GM12878 (cell line): ENCODE measurements at regions not wholly inside any gene's neighbourhood (a gene's known extent, or its start where the extent isn't known, plus 50 kb on each side); places are given as distances from the start of the nearest gene placed in this dataset.

ENCODE experiments used
- ASH2L ChIP-seq: fragments of 300-600, 200-600 bp; sonication (generic); IDR thresholded peaks from 2 replicates; pipeline ENCODE4 v1.6.1; 2017; ENCODE audit warnings: low read depth, mild to moderate bottlenecking, borderline replicate concordance
- ATF7 ChIP-seq: fragments of 450-650 bp; IDR thresholded peaks from 2 replicates; pipeline ENCODE4 v1.6.1; 2016; ENCODE audit warnings: low read depth, mild to moderate bottlenecking
- CBFB ChIP-seq: IDR thresholded peaks from 2 replicates; pipeline ENCODE4 v1.6.1; 2016; ENCODE audit warnings: antibody characterized with exemption, low read depth
- CBX3 ChIP-seq: fragments of 200-600 bp; sonication (generic); IDR thresholded peaks from 2 replicates; pipeline ENCODE4 v1.6.1; 2016; ENCODE audit warnings: low read depth, borderline replicate concordance
- CHD2 ChIP-seq: IDR thresholded peaks from 2 replicates; pipeline ENCODE4 v1.6.1; 2011; ENCODE audit warnings: low read depth, low read length, improper control_type of control experiment, borderline replicate concordance
- E2F4 ChIP-seq: IDR thresholded peaks from 2 replicates; pipeline ENCODE4 v1.6.1; 2012; ENCODE audit warnings: low read depth, low read length, improper control_type of control experiment
- E2F8 ChIP-seq: fragments of 450-650 bp; IDR thresholded peaks from 2 replicates; pipeline ENCODE4 v1.6.1; 2018; ENCODE audit warnings: mild to moderate bottlenecking, low read depth, moderate library complexity; ENCODE audit not compliant: partially characterized antibody
- FOXK2 ChIP-seq: fragments of 450-650 bp; IDR thresholded peaks from 2 replicates; pipeline ENCODE4 v1.6.1; 2017; ENCODE audit warnings: mild to moderate bottlenecking, moderate library complexity
- FOXM1 ChIP-seq: IDR thresholded peaks from 2 replicates; pipeline ENCODE4 v1.6.1; 2012; ENCODE audit warnings: low read depth, mild to moderate bottlenecking, inconsistent platforms, low read length, moderate library complexity
- HDAC6 ChIP-seq: fragments of 200-600 bp; sonication (generic); IDR thresholded peaks from one replicate; pipeline ENCODE4 v1.8.0; 2017; ENCODE audit warnings: antibody characterized with exemption; ENCODE audit not compliant: unreplicated experiment
- IKZF2 ChIP-seq, 2 experiments: fragments of 450-650 bp; IDR thresholded peaks; 2 replicates each; pipeline ENCODE4 v1.6.1; 2017; ENCODE audit warnings: mild to moderate bottlenecking in 2 of 2, moderate library complexity in 2 of 2
- JUND ChIP-seq: IDR thresholded peaks from 2 replicates; pipeline ENCODE4 v1.6.1; 2012; ENCODE audit warnings: low read depth, mild to moderate bottlenecking, low read length, improper control_type of control experiment, moderate library complexity
- MEF2B ChIP-seq: fragments of 450-650 bp; IDR thresholded peaks from 2 replicates; pipeline ENCODE4 v1.6.1; 2018; ENCODE audit warnings: mild to moderate bottlenecking, moderate library complexity; ENCODE audit not compliant: partially characterized antibody, poor library complexity, severe bottlenecking
- MTA2 ChIP-seq: fragments of 450-650 bp; IDR thresholded peaks from 2 replicates; pipeline ENCODE4 v1.6.1; 2016; ENCODE audit warnings: low read depth, mild to moderate bottlenecking, moderate library complexity
- NKRF ChIP-seq: fragments of 450-650 bp; conservative IDR thresholded peaks from 2 replicates; pipeline ENCODE4 v1.6.1; 2017; ENCODE audit warnings: mild to moderate bottlenecking, moderate library complexity
- RFX5 ChIP-seq: IDR thresholded peaks from 2 replicates; pipeline ENCODE4 v1.6.1; 2011; ENCODE audit warnings: low read depth, low read length, improper control_type of control experiment
- RUNX3 ChIP-seq: IDR thresholded peaks from 2 replicates; pipeline ENCODE4 v1.6.1; 2012; ENCODE audit warnings: low read length, inconsistent platforms
- SMARCA5 ChIP-seq: fragments of 450-650 bp; IDR thresholded peaks from 2 replicates; pipeline ENCODE4 v1.6.1; 2017; ENCODE audit warnings: mild to moderate bottlenecking
- SMC3 ChIP-seq: IDR thresholded peaks from 2 replicates; pipeline ENCODE4 v1.6.1; 2011; ENCODE audit warnings: low read length, improper control_type of control experiment, borderline replicate concordance
- STAT3 ChIP-seq: IDR thresholded peaks from 2 replicates; pipeline ENCODE4 v1.6.1; 2011; ENCODE audit warnings: low read depth, low read length, improper control_type of control experiment
- SUPT20H ChIP-seq: IDR thresholded peaks from 2 replicates; pipeline ENCODE4 v1.6.1; 2011; ENCODE audit warnings: low read depth, mild to moderate bottlenecking, low read length, moderate library complexity, borderline replicate concordance; ENCODE audit not compliant: control insufficient read depth
- YY1 ChIP-seq: IDR thresholded peaks from 2 replicates; pipeline ENCODE4 v1.6.1; 2011; ENCODE audit warnings: low read depth, mild to moderate bottlenecking, low read length
- ZNF207 ChIP-seq: fragments of 450-650 bp; IDR thresholded peaks from 2 replicates; pipeline ENCODE4 v1.6.1; 2014; ENCODE audit warnings: antibody characterized with exemption, mild to moderate bottlenecking, borderline replicate concordance
- ZNF384 ChIP-seq: IDR thresholded peaks from 2 replicates; pipeline ENCODE4 v1.6.1; 2012; ENCODE audit warnings: low read depth, mild to moderate bottlenecking, low read length, improper control_type of control experiment, borderline replicate concordance

- TF ChIP-seq NKRF = no peak
- TF ChIP-seq HDAC6 = no peak
- TF ChIP-seq CBX3 = no peak
- peak; percentile 37; the same call in 1 of the 2 replicates for TF ChIP-seq YY1
- 0 out of 2 replicates have a peak, but pooled peaks have one; percentile 30 for TF ChIP-seq CBFB
- TF ChIP-seq MEF2B = peak; percentile 19
- TF ChIP-seq RUNX3 = peak; percentile 63
- TF ChIP-seq E2F4 = no peak
- 0 out of 2 replicates have a peak, but pooled peaks have one; percentile 12 for TF ChIP-seq MTA2
- TF ChIP-seq ASH2L = no peak
- 0 out of 4 replicates have a peak, but pooled peaks of 1 of the 2 experiments have one; percentile 23 for TF ChIP-seq IKZF2 (IDR thresholded peaks at IDR 0.05)
- 0 out of 2 replicates have a peak, but pooled peaks have one; percentile 28 for TF ChIP-seq SMARCA5
- no peak for TF ChIP-seq ATF7
- peak; percentile 71; the same call in 1 of the 2 replicates for TF ChIP-seq SMC3
- TF ChIP-seq ZNF384 = peak; percentile 91
- TF ChIP-seq CHD2 = 0 out of 2 replicates have a peak, but pooled peaks have one; percentile 46
- TF ChIP-seq FOXK2 = no peak
- no peak for TF ChIP-seq FOXM1
- no peak for TF ChIP-seq ZNF207
- no peak for TF ChIP-seq E2F8
- TF ChIP-seq JUND = no peak
- no peak for TF ChIP-seq STAT3
- no peak for TF ChIP-seq SUPT20H
- TF ChIP-seq RFX5 = no peak
These were observed 136.3 kb downstream of the LY86 start (continued) for GRCh38 chr6:6724539-6725467.
